HG02943 (cell line): ENCODE measurements at regions not wholly inside any gene's neighbourhood (a gene's known extent, or its start where the extent isn't known, plus 50 kb on each side); places are given as distances from the start of the nearest gene placed in this dataset.
A peak's percentile ranks its signal among the peaks of the same experiment; 100 is the strongest.

Experiments used
- ATAC-seq: cut with Tn5 transposase; IDR thresholded peaks from one replicate; pipeline ENCODE4 v1.9.1; 2021; ENCODE audit warnings: mild to moderate bottlenecking, low read depth, moderate library complexity; ENCODE audit not compliant: unreplicated experiment

DNA sequence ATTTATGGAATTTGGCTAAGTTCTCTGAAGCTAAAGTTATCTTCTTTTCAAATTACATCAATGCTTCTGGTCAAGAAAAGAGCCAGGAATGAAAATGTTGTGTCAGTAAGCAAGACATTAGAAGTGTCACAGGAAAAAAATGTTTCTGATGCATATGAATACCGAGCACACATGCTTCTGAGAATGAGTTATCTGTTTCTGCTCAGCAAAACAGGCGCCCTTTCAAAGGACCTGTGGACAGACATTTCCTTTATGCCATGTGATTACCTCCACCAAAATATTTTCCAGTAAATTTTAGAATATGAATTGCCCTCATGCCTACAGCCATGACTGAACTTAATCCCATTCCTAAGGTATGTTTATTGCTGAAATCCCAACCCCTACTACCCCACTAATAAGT, 55.4 kb upstream of the RNF180 start:
- ATAC-seq: no peak

GRCh38 chr5:64108674-64109073, 57.0 kb upstream of the RNF180 start:
- ATAC-seq: no peak

DNA sequence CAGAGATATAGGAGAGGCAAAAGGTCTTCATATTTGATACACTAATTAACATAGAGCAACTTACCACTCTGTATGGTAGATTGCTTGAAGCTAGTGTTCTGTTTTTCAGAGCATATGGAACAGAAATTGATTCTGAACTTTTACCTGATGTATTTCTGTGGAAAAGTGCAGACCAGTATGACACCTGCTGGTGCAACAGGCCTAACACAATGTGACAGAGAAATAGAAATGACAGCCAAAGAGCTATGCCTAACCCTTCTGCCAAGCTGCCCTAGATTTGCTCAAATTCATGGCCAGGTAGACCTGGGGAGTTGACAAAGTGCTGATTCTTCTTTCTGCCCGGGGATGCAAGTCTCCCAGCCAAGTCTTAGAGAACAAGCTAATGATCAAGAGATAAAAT, 65.4 kb upstream of the RNF180 start:
- no peak for ATAC-seq

GRCh38 chr5:64096771-64097170, 68.9 kb upstream of the RNF180 start:
- no peak for ATAC-seq

DNA sequence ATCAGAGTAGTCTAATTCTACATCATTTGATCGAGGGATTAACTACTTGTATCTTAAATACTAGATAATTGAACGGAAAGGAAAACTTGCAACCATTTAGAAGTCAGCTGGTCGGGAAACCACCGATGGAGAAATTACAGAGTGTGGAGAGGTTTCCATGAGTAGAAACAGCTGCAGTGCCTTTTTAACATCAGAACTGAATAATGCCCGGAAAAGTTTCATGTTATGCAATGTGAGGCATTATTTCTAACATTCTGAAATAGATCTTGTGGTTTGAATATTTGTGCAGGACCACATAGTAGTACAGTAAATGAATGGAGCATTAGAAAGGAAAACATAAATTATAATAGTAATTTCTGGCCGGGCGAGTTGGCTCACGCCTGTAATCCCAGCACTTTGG, 88.1 kb upstream of the RNF180 start:
- no peak for ATAC-seq

DNA sequence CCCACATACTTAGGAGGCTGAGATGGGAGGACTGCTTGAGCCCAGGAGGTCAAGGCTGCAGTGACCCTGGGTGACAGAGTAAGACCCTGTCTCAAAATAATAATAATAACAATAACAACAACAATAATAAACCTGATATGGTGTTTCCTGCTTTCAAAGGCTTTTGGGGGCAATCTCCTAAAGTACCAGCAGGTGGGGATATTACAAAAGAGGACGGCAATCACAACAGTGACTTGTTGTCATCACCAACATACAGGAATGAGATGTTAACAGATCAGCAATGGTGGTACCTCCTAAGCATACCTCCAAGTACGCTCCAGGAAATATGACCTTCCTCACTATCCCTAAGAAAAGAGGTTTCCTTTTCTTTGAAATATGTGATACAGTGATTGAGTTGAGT, 91.1 kb upstream of the RNF180 start:
- ATAC-seq: peak; percentile 74

DNA sequence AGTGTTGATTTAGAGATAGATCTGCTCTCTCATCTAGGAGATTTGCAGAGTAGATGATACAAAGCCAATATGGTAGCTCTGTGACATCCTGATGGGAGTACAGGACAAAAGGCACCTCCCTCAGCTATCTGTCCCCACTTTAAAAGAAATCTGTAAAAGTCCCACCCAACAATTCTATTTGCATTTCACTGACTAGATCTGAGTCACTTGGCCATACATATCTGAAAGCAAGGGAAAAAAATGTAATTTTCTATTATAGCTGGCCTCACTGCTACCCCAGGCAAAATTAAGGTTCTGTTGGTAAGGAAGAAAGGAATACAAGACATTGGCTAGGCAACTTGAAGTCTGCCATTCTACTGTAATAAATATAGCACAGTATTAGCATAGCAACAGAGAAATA, 96.2 kb upstream of the RNF180 start:
- no peak for ATAC-seq

DNA sequence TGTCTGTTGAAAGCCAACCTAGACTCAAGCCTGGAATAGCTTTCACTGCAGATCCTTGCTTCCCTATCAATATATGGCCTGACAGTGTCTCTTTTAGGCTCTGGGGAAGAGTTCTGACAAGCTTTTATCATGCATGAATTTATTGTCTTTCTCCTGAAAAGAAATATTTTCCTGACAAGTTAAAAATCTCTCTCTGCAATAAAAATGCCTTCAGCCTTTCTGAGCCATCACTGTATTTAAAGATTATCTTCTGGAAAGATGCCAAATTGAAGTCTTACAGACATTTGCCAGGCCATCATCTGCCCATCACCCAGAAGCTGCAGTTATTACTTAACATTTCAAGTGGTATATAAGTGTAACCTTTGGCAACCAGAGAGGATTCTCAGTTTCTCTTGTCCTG, 88.1 kb upstream of the HTR1A start:
- ATAC-seq: no peak

- ATAC-seq: no peak
These were observed 78.2 kb upstream of the HTR1A start for GRCh38 chr5:64040490-64040889.

DNA sequence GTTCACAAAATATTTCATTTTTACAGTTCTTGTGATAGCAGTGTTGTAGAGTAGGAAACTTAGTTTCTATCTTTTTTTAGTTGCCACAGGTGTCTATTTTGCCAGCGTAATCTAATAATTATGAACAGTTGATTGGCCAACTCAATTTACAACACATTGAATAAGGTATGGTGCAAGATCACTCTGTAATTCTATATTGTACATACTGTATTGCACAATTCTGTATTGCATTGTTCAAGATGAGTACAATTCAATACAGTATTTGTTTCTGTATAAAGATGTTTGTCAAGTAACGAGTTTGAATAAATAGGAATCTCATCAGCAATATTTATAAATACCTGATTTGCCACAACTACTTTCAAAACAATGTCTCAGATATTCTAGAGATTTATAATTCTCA, 64.2 kb upstream of the HTR1A start:
- ATAC-seq: no peak

GRCh38 chr5:64019746-64020145, 57.5 kb upstream of the HTR1A start:
- ATAC-seq: no peak

GRCh38 chr5:64018966-64019365, 56.7 kb upstream of the HTR1A start:
- ATAC-seq: no peak

DNA sequence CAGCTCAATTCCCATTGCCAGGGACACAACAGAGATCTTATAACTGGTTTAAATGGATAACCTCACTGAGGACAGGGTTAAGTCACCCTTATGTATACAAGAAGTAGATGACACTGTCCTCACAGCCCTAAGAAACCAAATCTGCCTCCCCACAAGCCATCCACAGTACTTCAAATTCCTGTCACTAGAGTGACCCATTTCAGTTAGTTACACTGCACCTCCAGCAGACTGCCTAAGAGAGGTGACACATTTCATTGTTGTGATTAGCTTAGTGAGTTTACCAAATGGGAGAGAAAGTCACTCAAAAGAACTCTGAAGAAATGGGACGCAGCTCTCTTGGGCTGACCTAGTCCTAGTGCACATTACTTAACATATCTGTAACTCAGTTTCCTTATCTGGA, 53.6 kb upstream of the HTR1A start:
- no peak for ATAC-seq
